CD4-positive, alpha-beta T cell treated with Interleukin-17A for 1 hour (primary cell): ENCODE measurements at regions not wholly inside any gene's neighbourhood (a gene's known extent, or its start where the extent isn't known, plus 50 kb on each side); places are given as distances from the start of the nearest gene placed in this dataset.

ENCODE experiments used
- DNase-seq: peaks from one replicate; pipeline ENCODE4 v3.0.0-alpha.2; 2020

DNA sequence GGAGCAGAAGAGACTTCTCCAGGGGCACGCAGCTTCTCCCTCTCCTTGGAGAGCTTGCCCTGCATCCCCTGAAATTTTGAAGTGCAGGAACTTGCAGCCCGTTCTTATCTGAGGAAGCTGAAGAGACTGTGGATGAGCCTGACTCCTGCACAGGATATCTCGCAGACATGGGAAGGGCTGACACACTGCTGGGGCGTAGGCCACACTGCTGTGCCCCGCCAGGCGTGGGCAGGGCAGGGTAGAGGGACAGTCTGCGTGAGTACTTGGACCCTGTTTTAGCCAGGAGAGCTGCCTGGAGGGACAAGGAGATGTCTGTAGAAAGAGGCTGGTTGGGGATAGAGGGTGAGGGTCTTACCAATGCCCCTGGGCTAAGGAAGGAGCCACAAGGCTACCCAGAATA, 353.7 kb upstream of the NBEA start:
- DNase-seq, result no peak

DNA sequence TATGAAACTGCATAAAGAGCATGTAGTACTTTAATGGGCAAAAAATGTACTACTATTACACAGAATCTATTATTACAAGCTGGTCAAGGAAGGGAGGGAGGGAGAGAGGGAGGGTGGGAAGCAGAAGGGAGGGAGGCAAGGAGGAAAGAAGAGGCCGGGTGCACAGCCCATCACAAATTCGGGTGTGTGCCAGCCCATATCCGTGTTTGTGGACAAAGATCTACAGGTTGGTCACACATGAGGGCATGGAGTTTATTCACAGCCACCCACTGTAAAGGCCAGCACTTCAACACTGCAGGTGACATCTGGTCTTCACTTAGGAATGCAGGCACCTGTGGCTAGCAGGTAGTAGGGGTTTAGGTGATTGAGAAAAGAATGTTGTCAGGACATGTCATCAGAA, 352.5 kb upstream of the NBEA start:
- DNase-seq, result no peak

DNA sequence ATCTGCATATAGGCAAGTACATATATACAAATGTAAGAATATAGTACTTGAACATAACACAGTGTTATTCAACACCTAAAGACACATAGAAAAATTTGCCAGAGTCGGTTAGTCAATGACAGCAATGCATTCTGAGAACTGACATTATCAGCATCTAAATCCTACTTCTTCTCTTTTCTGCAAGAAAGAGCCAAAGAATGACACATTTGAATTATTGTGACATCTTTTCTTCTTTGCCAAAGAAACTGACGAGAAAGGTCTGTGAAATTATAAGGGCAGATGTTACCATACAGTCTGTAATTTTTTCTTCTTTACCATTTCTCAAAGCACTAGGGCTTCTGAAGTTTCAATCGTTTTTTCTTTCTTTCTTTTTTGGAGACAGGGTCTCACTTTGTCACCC, 350.9 kb upstream of the NBEA start:
- DNase-seq, result no peak

DNA sequence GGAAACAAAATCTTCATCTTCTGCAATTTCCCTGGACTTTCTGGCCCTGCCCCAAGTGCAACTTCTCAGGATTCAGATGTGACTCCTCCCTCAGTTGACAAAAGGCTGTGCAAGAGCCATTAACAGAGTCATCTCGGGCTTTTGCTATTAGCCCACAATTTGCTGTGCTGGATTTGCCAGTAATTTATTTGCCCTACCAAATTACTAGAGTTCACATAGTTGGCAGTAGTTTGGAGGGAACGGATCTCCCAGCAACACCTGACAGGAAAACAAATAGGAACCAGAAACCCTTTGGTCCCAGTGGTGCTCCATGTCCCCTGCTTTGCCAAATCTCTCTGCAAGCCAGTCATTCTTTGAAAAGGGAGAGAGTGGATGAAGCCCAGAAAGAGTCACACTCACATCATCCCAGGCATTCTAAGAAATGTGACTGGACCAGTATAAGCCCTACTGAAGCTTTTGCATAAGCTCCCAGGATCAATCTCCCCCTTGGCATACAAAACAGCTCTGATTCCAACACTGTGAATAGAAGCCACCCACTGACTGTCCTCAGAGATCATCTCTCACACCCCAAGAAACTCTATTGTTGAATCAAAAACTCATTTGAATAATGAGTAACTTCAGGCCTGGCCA, 350.1 kb upstream of the NBEA start:
- DNase-seq, result no peak

DNA sequence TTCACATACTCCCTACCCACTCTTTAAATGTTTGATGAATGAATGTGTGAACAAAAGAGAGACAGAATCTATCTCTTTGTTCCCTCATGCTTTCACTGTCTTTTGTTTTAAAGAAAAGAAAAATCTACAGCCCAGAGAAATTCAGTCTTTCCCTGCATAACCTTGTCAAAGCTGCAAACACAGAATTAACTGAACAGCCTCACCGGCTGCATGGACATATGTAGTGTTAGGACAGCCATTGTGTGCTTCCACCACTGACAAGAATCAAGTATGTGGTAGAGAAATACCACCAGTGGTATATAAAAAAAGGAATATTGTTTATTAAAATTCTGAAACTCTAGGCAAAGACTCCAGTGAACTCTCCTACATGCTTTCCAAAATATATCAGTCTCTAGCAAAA, 348.4 kb upstream of the NBEA start:
- no peak for DNase-seq

DNA sequence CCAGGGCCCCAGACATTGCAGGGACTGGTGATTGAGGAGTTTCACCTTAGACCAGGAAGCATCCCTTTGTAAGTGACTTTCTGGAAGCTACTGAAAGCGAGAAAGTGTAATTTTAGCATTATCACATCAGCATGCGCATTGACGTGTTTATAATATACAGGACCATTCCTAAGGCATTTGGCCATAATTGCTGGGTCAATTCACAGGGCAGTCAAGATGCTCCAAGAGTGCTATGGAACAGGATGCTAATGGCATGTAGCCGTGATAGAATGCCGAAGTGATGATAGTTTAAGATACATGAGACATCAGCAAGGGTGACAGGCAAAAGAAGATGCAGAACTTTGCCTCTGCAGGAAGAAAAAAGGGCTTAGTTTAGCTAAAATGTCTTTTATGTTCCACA, 347.6 kb upstream of the NBEA start:
- DNase-seq, result no peak

DNA sequence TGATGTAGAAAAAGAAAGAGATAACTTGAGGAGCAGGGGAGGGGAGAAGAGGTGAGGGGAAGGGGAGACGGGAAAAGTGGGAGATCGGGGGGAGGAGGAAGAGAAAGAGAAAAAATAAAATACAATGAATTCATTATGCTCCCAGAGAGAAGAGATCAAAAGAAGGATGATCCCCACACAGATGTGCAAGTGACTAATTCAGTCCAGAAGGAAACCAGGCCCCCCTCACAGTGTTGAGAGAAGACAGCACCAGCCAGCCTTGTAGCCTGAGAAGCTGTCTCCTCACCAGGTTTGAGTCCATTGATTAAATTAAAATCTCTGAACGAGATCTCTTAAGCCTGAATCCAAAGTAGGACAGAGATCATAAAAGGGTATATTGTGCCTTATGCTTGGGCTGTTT, 333.7 kb upstream of the NBEA start:
- no peak for DNase-seq

DNA sequence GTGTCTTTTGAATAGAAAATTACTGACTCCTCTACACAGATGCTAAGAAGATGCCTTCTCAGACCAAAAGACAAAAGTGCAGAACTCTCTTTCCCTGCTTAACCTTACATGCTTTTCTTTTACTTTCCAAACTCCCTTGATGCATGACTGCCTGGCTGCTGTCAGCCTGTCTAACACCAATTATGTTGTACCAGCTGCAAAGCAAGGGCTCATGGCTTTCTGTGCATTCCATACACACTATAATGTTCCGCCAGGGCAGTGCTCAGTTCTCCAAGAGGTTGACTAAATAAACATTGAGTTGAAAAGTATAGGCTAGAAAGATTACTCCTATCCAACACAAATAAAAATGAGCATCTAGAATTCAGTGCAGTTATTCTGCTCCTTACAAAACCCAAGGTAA, 330.4 kb upstream of the NBEA start:
- DNase-seq, result no peak

DNA sequence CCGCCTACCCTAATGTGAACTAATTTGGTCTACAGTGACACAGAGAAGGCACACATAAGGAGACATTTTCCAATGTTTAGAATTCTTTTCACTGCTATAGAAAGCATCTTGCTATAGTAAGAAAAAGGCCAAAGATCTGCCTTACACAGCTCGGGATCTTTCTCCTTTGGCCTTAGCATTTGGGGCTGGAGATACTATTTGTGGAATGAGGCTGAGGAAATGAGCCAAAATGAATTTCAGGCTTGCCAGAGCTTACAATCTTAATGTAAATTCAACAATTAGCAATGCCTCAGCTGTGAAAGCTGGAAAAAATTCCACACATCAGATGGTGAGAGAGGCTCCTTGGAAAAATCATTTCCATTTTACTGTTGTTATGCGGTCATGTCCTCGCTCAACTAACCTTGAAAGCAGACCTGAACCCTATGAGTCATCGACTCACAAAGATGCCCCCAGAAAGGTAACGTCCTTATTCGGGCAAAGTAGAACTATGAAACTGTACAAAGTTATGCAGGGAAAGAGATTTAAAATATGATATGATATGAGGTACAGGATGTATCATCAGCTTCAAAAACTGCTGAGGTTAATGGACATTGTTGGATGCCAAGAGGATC, 324.5 kb upstream of the NBEA start:
- DNase-seq, result no peak

DNA sequence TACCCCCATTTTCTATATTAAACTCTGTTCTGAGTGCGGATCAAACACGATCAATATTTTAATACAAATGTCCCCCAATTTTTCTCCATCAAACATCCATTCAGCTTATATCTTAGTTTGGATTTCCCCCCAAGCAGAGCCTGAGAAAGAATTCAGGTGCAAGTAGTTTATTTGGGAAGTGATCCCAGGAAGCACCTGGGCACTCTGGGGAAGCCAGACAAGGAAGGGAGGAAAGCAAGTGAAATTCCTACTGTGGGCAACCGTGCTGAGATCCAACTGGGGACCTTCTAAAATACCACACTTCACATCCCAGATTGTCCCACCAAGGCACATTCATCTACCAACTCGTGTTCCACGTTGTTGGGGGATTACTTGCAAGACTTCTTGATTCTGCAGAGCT, 323.4 kb upstream of the NBEA start:
- DNase-seq, result no peak

DNA sequence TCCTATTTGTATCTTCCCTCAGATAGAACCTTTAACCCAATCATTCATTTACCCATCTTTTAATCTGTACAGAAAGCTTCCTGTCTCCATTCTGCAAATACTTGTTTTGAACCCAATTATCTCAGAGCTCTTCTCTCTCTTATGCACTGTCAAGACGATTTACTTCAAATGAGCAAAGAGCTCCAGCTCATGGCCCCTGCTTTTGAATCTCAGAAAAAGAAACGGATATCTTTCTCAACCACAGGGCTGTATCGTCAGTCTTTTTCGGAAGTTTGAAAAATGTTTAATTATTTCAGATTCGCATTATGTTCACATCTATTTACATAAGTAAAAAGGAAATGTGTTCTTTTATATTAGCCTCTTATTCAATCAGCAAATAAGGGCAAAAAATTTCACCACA, 322.7 kb upstream of the NBEA start:
- DNase-seq, result no peak

DNA sequence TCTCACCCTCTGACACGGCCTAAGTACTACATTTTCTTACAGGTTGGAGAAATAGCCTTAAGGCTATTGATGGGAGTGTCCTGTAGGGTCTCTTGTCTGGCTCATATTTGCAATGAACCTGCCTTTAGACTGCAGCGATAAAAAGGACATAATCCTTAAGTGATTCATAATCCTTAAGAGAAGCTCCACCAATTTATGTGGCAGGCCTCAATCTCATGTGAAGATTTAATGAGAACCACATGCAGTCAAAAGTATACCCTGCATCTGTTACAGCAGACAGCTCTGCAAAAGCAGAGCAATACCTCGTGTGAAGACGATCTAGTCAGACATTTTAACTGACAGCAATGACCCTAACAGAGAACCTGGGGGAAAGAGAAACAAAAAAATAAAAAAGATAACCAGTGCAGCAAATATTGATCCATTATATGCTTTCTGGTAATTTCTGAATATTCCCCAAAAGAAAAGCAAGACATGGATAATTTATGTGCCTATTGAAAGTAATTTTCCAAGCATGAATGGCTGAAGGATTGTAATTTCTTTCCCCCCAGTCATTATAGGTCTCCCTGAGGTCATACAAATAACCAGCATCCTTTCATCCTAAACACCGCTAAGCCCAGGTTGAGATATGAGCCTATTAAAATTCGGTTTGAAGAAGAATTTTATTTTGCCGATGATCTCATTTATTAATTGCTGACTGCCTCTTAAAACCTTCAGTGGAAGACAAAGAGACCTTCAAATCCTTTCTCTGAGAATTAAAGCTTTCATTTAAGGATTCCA, 321.8 kb upstream of the NBEA start:
- no peak for DNase-seq

DNA sequence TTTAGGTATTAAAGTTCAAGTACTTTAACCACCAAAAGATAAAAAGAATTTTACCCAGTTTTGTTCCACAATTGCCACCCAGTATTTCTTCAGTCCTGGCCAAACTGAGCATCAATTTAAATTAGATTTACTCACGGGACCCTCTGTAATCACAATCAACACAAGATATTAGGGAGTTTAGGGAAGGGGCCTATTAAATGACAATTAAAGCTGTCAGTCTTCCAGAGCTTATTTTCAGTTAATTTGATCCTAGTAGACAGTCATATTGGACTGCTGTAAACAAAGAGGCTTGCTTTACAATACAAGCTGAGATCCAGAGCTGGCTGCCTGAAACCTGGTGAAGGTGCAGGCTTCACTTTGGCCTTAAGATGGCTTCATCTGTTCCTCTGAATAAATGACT, 321.2 kb upstream of the NBEA start:
- no peak for DNase-seq

DNA sequence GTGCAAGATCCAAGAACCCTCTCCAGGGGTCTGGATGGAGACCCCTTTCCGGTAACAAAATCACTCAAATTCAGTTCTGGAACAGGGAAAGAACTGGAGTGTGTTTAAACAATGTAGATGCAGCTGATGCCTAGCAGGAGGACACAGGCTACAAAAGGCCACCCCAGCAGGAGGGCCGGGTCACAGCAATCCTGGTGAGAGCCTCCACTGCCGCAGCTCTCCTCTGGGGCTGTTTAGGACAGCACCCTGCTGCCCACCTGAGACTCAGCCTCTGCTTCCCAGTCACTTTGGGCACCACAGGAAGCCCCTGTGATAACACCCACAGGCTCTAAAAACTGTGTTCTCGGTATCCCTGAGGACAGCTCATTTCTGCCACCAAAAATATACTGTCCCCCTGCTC, 318.7 kb upstream of the NBEA start:
- no peak for DNase-seq

DNA sequence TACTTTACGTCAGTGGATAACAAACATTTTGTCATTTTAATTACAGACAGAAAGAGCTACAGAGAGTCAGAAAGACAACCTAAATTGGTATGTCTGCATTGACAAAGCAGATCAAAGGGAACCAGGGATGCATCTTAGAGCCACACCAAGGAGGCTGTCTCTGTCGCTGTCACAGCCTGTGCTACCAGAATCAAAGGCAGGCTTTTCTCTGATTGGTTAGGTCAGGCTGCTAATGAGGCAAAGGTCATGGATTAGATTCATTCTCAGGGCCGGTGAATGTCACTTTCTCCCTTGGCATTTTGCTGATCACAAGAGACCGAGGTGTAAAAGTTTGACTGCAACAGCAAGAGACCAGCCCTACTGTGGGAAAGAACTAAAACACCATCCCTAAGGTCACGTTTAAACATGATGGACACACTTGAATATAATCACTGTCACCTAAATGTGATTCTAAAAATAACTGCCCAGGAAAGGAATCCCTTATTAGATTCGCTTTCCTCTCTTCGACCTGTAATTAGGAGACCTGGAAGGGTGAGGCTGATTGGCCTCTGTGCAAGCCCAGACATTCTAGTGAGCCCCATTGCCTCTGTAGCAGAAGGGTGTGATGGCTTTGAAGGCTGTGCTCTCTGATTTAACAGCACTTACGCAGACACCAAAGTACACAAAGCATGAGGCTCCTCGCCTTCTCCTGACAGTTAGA, 314.4 kb upstream of the NBEA start:
- DNase-seq, result no peak

DNA sequence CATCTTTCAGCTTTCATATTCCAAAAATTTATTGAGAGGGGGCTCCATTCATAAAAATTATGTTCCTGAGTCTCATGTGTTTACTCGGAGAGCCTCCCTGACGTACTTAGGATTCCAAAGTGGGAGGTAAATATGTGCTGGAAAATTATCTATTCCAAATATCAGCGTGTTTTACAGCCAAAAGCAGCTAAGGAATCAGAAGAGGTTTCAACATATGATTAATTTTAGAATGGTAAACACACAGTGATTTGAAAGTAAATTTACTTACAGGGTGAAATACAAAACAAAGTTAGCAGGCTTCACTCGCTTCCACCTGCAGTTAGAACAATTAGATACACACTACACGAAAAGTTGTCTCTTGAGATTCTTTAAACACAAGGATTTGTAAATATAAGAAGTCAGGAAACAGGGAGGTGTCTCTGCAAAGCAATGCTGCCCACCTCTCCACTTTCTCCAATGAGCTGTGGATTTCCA, 313.8 kb upstream of the NBEA start:
- no peak for DNase-seq

DNA sequence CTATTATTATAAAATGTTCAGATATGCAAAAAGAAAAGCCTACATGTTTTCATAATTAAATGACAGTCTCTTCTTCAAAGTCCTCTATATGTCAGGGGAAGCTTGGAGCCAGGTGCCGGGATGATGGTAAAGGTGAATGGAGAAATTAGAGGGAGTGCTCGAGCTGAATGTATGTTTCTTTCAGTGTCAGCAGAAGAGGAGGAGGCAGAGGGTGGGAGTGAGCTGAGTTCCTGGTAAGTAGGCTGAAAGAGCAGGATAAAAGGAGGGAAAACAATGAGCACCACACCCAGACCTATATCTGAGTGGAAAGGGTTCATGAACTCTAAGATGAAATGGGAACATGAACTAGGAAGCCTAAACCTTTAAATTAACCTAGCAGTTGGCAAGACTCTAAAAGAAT, 307.6 kb upstream of the NBEA start:
- DNase-seq, result no peak

DNA sequence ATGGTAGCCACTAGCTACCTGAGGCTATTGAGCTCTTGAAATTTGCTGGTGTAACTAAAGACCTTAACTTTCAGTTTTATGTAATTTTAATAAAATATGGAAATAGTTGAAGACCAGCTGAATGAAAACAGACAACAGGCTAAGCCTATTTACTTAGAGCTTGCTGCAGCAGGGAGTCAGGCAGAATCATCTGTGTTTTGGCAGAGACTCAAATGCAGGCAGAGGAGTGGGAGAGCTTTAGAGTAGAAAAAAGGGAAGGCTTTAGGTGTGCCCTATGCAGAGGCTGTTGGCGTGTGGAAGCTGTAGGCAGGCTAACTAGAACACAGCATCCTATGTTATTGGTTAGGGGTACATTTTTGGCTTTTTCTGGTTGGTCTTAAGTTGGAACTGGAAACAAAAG, 304.9 kb upstream of the NBEA start:
- DNase-seq, result no peak

DNA sequence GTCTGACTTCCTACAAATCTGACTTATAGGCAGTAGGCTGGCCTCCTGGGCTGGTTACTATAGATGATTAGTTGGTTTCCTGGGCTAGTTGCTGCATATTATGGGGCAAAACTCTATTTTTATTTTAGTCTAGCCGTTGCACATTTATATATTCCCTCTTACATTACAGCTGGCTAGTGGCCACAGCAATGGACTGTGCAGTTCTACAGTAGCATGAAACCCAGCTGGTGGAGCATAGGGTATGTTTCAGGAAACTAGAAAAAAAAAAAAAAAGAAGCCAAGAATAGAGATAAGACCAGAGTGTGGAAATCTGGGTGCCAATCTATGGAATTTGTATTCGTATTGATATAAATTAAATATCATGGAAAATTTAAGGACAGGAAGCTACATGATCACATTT, 304.4 kb upstream of the NBEA start:
- DNase-seq, result no peak

DNA sequence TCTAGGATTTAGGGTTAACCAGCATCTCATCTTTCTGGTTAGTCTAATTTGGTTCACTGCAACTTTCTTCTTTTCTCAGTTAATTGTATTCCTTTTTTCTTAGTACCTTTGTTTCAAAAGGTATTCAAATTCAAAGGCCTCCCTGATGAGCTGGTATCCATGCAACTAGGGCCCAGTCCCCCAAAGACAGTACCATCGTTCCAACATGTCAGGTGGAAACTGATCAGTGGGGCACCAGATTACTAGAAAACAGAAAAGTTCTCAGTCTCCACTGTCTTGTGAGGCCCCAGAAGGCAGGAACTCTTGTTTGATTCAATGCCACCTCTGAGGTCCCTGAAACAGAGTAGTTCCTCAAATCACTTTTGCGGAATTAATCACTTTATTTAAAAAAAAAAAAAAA, 303.2 kb upstream of the NBEA start:
- DNase-seq, result no peak

DNA sequence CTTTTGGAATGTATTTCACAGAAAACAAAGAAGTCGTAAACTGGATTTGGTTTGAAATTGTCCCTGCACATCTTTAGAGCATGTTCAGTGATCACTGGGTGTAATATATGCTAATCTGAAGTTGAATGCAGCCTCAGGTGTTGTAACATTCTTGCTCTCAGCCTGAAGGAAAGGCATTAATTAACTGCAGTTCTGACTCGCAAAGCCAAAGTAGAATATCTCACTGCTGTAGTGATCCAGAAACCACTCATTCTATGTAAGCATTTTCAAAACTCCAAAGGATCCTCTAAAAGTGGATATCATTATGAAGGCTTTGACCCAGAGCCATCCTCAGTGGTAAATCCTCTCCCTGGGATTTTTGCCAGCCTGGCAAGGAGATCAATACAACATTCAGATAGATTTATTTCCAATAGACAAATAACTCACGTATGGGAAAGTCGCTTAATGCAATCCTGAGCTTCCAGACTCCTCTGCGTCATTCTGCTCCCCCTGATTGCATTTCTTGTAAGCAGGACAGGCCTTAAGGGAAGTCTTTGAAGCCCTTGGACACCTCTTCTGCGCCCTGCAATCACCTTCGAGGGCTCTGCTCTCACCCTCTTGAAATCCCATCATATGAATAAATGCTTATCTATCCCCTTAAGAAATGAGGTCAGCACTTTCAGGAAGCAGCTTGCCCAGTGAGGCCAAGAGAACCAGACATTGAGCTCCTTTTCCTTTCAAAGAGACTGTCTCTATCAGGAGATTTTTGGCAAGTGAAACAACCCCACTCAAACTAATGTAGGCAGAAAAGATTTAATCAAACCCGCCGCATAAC, 301.7 kb upstream of the NBEA start:
- no peak for DNase-seq

DNA sequence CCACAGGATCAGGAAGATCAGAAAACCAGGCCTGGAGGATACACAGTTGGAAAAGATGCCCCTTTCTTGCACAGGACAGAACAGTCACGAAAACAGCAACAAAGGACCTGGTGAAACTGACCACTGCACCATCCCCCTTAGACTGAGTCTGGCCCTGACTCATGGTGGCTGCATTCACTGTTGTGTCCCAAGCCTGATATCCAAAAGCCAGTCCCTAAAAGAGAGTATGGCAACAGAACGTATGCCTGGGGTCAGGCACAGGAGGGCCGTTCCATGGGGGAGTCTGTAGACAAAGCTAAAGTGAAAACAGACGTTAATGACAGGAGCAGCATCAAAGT, 301.1 kb upstream of the NBEA start:
- no peak for DNase-seq
